Progenitor cell of endocrine pancreas (in vitro differentiated cells): ENCODE measurements at regions not wholly inside any gene's neighbourhood (a gene's known extent, or its start where the extent isn't known, plus 50 kb on each side); places are given as distances from the start of the nearest gene placed in this dataset.

Experiments
- DNase-seq: peaks from one replicate; pipeline ENCODE4 v3.0.0; 2021; ENCODE audit warnings: low spot score; ENCODE audit not compliant: unreplicated experiment
- H3K27ac Mint-ChIP-seq: 2 replicates; pipeline ENCODE4 v1.8.0; 2021; ENCODE audit warnings: mild to moderate bottlenecking, moderate library complexity, mixed read lengths
- H3K27me3 Mint-ChIP-seq: 2 replicates; pipeline ENCODE4 v1.8.0; 2021; ENCODE audit warnings: mixed read lengths
- H3K36me3 Mint-ChIP-seq: 2 replicates; pipeline ENCODE4 v1.8.0; 2022; ENCODE audit warnings: mixed read lengths; ENCODE audit not compliant: insufficient read depth
- H3K4me1 Mint-ChIP-seq: 2 replicates; pipeline ENCODE4 v1.8.0; 2021; ENCODE audit warnings: low read depth, mixed read lengths
- H3K4me3 Mint-ChIP-seq: 2 replicates; pipeline ENCODE4 v1.8.0; 2021; ENCODE audit warnings: low read depth, mild to moderate bottlenecking, moderate library complexity, mixed read lengths
- H3K9me3 Mint-ChIP-seq: 2 replicates; pipeline ENCODE4 v1.8.0; 2021; ENCODE audit warnings: low read depth, mixed read lengths
- CTCF ChIP-seq: fragments of 200-600 bp; sonication (generic); IDR thresholded peaks from one replicate; pipeline ENCODE4 v1.5.0; 2021; ENCODE audit warnings: antibody characterized with exemption, mild to moderate bottlenecking; ENCODE audit not compliant: unreplicated experiment

GRCh38 chr3:177438596-177439220, 241.4 kb upstream of the TBL1XR1 start:
- TF ChIP-seq CTCF = no peak
- Mint-ChIP-seq H3K9me3 (no peaks in the 10 kb centered on the region), H3K4me3 (no peak overlapping the region), H3K36me3 (no peaks in the 10 kb centered on the region), H3K27me3 (no peaks in the 10 kb centered on the region), H3K27ac (no peak overlapping the region), H3K4me1 (peaks cover 4% of the 10 kb centered on the region)
- DNase-seq = no peak

GRCh38 chr3:177439694-177440269, 242.5 kb upstream of the TBL1XR1 start:
- DNase-seq = no peak

GRCh38 chr3:177440456-177441104, 243.3 kb upstream of the TBL1XR1 start:
- Mint-ChIP-seq H3K27me3 (no peaks in the 10 kb centered on the region), H3K4me1 (peaks cover 4% of the 10 kb centered on the region), H3K9me3 (no peaks in the 10 kb centered on the region), H3K27ac (no peak overlapping the region), H3K36me3 (no peaks in the 10 kb centered on the region), H3K4me3 (no peak overlapping the region)
- DNase-seq = no peak
- TF ChIP-seq CTCF = no peak

More at GRCh38 chr3:177439694-177440269, 242.5 kb upstream of the TBL1XR1 start:
- TF ChIP-seq CTCF = no peak
- H3K9me3 Mint-ChIP-seq = no peaks in the 10 kb centered on the region
- no peaks in the 10 kb centered on the region for H3K36me3 Mint-ChIP-seq
- H3K4me1 Mint-ChIP-seq = peaks cover 4% of the 10 kb centered on the region
- H3K27me3 Mint-ChIP-seq = no peaks in the 10 kb centered on the region
- H3K4me3 Mint-ChIP-seq = no peak overlapping the region
- no peak overlapping the region for H3K27ac Mint-ChIP-seq

- DNase-seq = no peak
- H3K27me3 Mint-ChIP-seq = no peaks in the 10 kb centered on the region
- TF ChIP-seq CTCF = no peak
Observed at GRCh38 chr3:177441276-177441812, 244.1 kb upstream of the TBL1XR1 start.

GRCh38 chr3:177441813-177442646, 244.7 kb upstream of the TBL1XR1 start:
- no peak for DNase-seq
- Mint-ChIP-seq H3K4me1 (peaks cover 4% of the 10 kb centered on the region), H3K36me3 (no peaks in the 10 kb centered on the region), H3K27me3 (no peaks in the 10 kb centered on the region), H3K4me3 (no peak overlapping the region), H3K9me3 (no peaks in the 10 kb centered on the region), H3K27ac (no peak overlapping the region)
- TF ChIP-seq CTCF = no peak

More at GRCh38 chr3:177441276-177441812, 244.1 kb upstream of the TBL1XR1 start:
- H3K27ac Mint-ChIP-seq = no peak overlapping the region
- H3K36me3 Mint-ChIP-seq = no peaks in the 10 kb centered on the region
- no peak overlapping the region for H3K4me3 Mint-ChIP-seq
- peaks cover 4% of the 10 kb centered on the region for H3K4me1 Mint-ChIP-seq
- H3K9me3 Mint-ChIP-seq = no peaks in the 10 kb centered on the region
